ENCODE measurements at regions not wholly inside any gene's neighbourhood (a gene's known extent, or its start where the extent isn't known, plus 50 kb on each side); places are given as distances from the start of the nearest gene placed in this dataset.

DNA sequence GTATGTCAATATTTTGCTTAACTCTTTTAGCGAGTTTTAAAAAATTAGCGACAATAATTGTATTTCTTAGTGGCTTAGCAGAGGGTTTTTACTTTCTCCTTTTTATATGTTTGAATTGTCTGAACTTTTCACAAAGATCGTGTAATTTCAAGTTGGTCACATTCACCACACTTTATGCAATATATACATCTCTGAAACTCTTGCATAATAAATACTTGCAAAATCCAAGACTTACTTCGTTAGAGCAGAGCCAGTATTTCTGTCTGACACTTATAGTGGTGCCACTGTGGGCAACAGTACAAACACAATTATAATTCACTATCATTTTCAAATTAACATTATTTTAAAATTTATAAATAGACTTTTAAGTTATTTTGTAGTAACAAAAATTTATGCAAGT is 62.0 kb downstream of the SUCNR1 start:
- TF ChIP-seq, protein P1, sequence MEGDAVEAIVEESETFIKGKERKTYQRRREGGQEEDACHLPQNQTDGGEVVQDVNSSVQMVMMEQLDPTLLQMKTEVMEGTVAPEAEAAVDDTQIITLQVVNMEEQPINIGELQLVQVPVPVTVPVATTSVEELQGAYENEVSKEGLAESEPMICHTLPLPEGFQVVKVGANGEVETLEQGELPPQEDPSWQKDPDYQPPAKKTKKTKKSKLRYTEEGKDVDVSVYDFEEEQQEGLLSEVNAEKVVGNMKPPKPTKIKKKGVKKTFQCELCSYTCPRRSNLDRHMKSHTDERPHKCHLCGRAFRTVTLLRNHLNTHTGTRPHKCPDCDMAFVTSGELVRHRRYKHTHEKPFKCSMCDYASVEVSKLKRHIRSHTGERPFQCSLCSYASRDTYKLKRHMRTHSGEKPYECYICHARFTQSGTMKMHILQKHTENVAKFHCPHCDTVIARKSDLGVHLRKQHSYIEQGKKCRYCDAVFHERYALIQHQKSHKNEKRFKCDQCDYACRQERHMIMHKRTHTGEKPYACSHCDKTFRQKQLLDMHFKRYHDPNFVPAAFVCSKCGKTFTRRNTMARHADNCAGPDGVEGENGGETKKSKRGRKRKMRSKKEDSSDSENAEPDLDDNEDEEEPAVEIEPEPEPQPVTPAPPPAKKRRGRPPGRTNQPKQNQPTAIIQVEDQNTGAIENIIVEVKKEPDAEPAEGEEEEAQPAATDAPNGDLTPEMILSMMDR (IDR thresholded peaks at IDR 0.05; ENCODE audit: low read length, missing control alignments) = no peak
- no peak overlapping the region for H3K4me3 ChIP-seq (replicated peaks; ENCODE audit: low read depth, low read length)
- no peak for DNase-seq (ENCODE audit: low read depth)

DNA sequence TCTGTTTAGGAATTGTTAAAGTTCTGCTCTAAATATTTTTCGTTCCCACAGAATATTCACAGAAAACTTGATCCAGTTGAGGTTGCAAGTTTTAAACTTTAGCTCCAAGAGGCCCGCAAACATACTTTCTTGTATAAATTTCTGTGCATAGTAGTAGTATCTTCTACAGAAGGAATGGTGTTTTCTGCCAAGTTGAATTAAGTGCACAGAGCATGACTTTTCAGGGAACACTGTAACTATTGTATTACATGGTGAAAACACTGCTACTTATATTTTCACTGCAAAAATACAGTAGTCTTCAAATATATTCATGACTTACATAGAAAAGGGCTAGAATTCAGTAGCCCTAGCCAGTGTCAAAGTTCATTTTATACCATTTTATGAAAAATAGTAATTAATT is 67.0 kb downstream of the SUCNR1 start:
- TF ChIP-seq, protein P1 (IDR thresholded peaks at IDR 0.05; ENCODE audit: low read length, missing control alignments) = no peak
- no peak overlapping the region for H3K4me3 ChIP-seq (replicated peaks; ENCODE audit: low read depth, low read length)
- DNase-seq (ENCODE audit: low read depth) = no peak

DNA sequence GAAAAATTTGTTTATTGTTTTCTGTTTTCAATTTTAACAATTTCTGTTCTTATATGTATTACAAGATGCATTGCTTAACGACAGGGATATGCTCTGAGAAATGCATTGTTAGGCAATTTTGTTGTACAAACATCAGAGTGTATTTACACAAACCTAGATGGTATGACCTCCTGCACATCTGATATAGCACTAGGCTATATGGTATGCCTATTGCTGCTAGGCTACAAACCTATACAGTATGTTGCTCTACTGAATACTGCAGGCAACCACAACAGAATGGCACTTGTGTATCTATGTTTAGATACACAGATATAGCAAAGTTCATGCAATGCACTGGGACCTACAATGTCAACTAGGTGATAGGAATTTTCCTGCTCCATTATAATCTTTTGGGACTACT is 70.1 kb downstream of the SUCNR1 start:
- TF ChIP-seq, protein P1 (IDR thresholded peaks at IDR 0.05; ENCODE audit: low read length, missing control alignments) = no peak
- DNase-seq (ENCODE audit: low read depth) = no peak
- no peak overlapping the region for H3K4me3 ChIP-seq (replicated peaks; ENCODE audit: low read depth, low read length)

DNA sequence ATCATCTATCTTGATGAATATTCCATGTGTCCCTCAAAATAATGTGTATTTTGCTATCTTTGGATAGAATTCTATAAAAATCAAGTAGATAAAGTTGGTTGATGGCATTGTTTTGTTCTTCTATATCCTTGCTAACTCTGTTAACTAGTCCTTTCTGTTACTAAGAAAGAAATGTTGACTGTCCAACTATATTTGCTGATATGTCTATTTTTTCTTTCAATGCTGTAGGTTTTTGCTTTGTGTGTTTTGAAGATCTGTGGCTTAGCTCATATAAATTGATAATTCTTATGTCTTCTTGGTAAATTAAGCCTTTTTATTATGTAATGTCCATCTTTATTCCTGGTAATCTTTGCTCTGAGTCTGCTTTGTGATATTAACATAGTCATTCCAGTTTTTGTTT is 70.9 kb downstream of the SUCNR1 start:
- no peak for DNase-seq (ENCODE audit: low read depth)
- TF ChIP-seq, protein P1 (IDR thresholded peaks at IDR 0.05; ENCODE audit: low read length, missing control alignments) = no peak
- no peak overlapping the region for H3K4me3 ChIP-seq (replicated peaks; ENCODE audit: low read depth, low read length)

DNA sequence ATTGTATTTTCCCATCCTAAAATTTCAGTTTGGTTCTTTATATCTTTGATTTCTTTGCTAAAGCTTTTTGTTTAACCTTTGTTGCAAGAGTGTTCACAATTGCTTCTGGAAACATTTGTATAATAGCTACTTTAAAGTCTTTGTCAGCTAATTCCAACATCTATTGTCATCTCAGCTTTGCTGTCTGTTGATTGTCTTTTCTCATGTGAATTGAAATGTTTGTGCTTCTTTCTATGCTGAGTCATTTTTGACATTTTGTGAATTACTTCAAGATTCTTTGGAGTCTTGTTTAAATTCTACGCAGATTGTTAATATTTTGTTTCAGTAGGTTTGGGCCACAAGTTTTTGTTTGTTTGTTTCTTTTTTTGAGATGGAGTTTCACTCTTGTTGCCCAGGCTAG is 73.2 kb downstream of the SUCNR1 start:
- TF ChIP-seq, protein P1 (IDR thresholded peaks at IDR 0.05; ENCODE audit: low read length, missing control alignments) = no peak
- no peak overlapping the region for H3K4me3 ChIP-seq (replicated peaks; ENCODE audit: low read depth, low read length)

DNA sequence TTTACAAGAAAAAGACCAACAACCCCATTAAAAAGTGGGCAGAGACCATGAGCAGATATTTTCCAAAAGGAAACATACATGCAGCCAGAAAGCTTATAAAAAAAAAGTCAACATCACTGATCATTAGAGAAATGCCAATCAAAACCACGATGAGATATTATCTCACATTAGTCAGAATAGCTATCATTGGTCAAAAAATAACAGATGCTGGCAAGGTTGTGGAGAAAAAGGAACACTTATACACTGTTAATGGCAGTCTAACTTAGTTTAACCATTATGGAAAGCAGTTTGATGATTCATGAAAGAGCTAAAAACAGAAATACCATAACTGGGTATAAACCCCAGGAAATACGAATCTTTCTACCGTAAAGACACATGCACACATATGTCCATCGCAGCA is 76.3 kb downstream of the SUCNR1 start:
- DNase-seq (ENCODE audit: low read depth) = no peak
- no peak overlapping the region for H3K4me3 ChIP-seq (replicated peaks; ENCODE audit: low read depth, low read length)

More for the DNA sequence above, 73.2 kb downstream of the SUCNR1 start:
- no peak for DNase-seq (ENCODE audit: low read depth)

DNA sequence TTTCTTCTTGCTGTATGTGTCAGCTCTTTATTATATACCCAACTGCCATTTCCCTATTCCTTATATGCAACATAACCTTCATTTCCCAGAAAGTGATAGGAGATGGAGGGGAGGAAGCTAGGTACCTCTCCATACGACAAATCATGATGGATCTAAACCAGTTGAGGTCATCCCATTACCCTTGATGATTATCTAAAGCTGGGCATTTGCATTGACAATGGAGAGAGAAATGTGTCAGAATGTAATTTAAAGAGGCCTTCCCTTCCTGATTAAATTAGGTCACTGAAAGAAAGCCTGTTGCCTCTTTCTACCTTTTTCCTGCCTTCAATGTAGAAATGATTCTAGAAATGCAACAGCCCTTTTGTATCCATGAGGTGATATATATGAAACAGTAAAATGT is 81.9 kb downstream of the SUCNR1 start:
- H3K4me3 ChIP-seq (replicated peaks; ENCODE audit: low read depth, low read length) = no peak overlapping the region
- no peak for DNase-seq (ENCODE audit: low read depth)
- TF ChIP-seq, protein P1 (IDR thresholded peaks at IDR 0.05; ENCODE audit: low read length, missing control alignments) = no peak

More for the DNA sequence above, 76.3 kb downstream of the SUCNR1 start:
- TF ChIP-seq, protein P1 (IDR thresholded peaks at IDR 0.05; ENCODE audit: low read length, missing control alignments) = no peak
